Aorta (tissue), 5 donors: ENCODE measurements at regions not wholly inside any gene's neighbourhood (a gene's known extent, or its start where the extent isn't known, plus 50 kb on each side); places are given as distances from the start of the nearest gene placed in this dataset.
"Not testable (repeated sequence)": the region's sequence is repeated elsewhere in the genome, so short reads cannot be mapped to it uniquely, and the experiment has no call there.

Source experiments
- ATAC-seq: fragments of 200-7000 bp; cut with Tn5 transposase; one replicate; pipeline ENCODE4 v1.9.1; 2022; ENCODE audit warnings: moderate library complexity; ENCODE audit not compliant: low FRiP score
- DNase-seq, 2 donors: peaks; one replicate each; pipeline ENCODE4 v3.0.0-alpha.2; 2020
- H3K27ac ChIP-seq, 2 donors: one replicate each; pipeline ENCODE4 v1.5.1; 2013; ENCODE audit warnings: low read length in 2 of 2, mild to moderate bottlenecking in 2 of 2, moderate library complexity in 2 of 2, control low read depth in 1 of 2, inconsistent platforms in 1 of 2, low read depth in 1 of 2
- H3K27me3 ChIP-seq, 2 donors: one replicate each; pipeline ENCODE4 v1.6.1; 2013; ENCODE audit warnings: control low read depth in 1 of 2, low read length in 1 of 2, mild to moderate bottlenecking in 1 of 2, moderate library complexity in 1 of 2; ENCODE audit not compliant: insufficient read depth in 2 of 2, control insufficient read depth in 1 of 2
- H3K36me3 ChIP-seq, 2 donors: one replicate each; pipeline ENCODE4 v1.6.1; 2013; ENCODE audit warnings: control low read depth in 1 of 2, low read length in 1 of 2, mild to moderate bottlenecking in 1 of 2; ENCODE audit not compliant: insufficient read depth in 2 of 2, control insufficient read depth in 1 of 2
- H3K4me1 ChIP-seq, 2 donors: one replicate each; pipeline ENCODE4 v1.6.1; 2013; ENCODE audit warnings: low read length in 2 of 2, control low read depth in 1 of 2, mild to moderate bottlenecking in 1 of 2, moderate library complexity in 1 of 2; ENCODE audit not compliant: insufficient read depth in 2 of 2, control insufficient read depth in 1 of 2
- H3K4me3 ChIP-seq, 2 donors: one replicate each; pipeline ENCODE4 v1.5.1; 2013; ENCODE audit warnings: low read length in 2 of 2, control low read depth in 1 of 2, mild to moderate bottlenecking in 1 of 2
- H3K9me3 ChIP-seq: one replicate; pipeline ENCODE4 v1.6.1; 2013; ENCODE audit warnings: mild to moderate bottlenecking, low read length; ENCODE audit not compliant: control insufficient read depth
- WGBS, 2 donors: extraction: QIAGEN DNeasy Blood & Tissue Kit; methylation state at CpG; one replicate each; pipeline ENCODE4 v1.1.7; 2013; 5-methylcytosine and 5-hydroxymethylcytosine counted together
- intact Hi-C, 2 donors: fragments of 100-400 bp; cut with DNase I; formaldehyde crosslinking; loops; one replicate each; pipeline versions ENCODE4 v1.14.2 to v1.15.0; 2022
- donor health status: healthy with polysubstance abuse.
- donor health status: Bipolar disorder and iron deficiency.
- donor health status: DM: no; HTN: no; CAD: no.
- donor health status: DM: no; HTN: no; CAD: no.
- donor health status: DM: yes; HTN: yes; CAD: no.

GRCh38 chr1:74952786-74953185 is 181.4 kb upstream of the LHX8 start:
- Histone ChIP-seq H3K27ac (no peak overlapping the region), H3K9me3 (no peaks in the 10 kb centered on the region), H3K4me1 (no peaks in the 10 kb centered on the region), H3K4me3 (no peak overlapping the region), H3K27me3 (no peaks in the 10 kb centered on the region), H3K36me3 (no peaks in the 10 kb centered on the region)
- DNase-seq, result no peak
- ATAC-seq, result no peak
- intact Hi-C loops, result no loop called here
- 68 to 72% methylated on average over 3 of the region's 3 CpGs for WGBS, 2 donors

- no peak for ATAC-seq
These were observed 180.6 kb upstream of the LHX8 start for GRCh38 chr1:74953622-74954021.

DNA sequence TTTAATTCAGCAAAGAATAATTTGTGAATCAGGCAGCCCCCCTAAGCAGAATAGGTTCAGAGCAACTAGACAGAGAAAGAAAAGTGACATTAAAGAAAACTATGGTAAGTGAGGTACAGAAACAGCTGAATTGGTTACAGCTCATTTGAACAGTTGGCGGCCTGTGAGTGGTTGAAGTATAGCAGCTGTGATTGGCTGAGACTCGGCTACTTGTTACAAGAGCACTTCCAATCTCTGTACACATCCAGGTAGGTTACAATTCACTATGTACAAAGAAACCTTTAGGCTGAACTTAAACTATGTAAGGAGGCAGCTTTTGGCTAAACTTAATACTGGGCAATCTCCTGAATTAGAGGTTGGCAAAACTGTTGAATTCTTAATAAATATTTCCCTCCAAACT is 171.1 kb upstream of the LHX8 start:
- no peak for DNase-seq
- no peaks in the 10 kb centered on the region for H3K9me3 ChIP-seq
- 70 to 78% methylated on average over 2 of the region's 2 CpGs for WGBS, 2 donors
- no peaks in the 10 kb centered on the region for H3K36me3 ChIP-seq
- H3K27ac ChIP-seq, result no peak overlapping the region
- H3K27me3 ChIP-seq, result no peaks in the 10 kb centered on the region
- no peaks in the 10 kb centered on the region for H3K4me1 ChIP-seq
- ATAC-seq, result no peak
- intact Hi-C loops, result no loop called here
- H3K4me3 ChIP-seq, result no peak overlapping the region

More at GRCh38 chr1:74953622-74954021, 180.6 kb upstream of the LHX8 start:
- no peaks in the 10 kb centered on the region for H3K27me3 ChIP-seq
- intact Hi-C loops, result no loop called here
- WGBS, 2 donors, result 66 to 79% methylated on average over 3 of the region's 3 CpGs
- H3K27ac ChIP-seq, result no peak overlapping the region
- DNase-seq, result no peak
- H3K9me3 ChIP-seq, result no peaks in the 10 kb centered on the region
- no peaks in the 10 kb centered on the region for H3K4me1 ChIP-seq
- no peak overlapping the region for H3K4me3 ChIP-seq
- no peaks in the 10 kb centered on the region for H3K36me3 ChIP-seq

DNA sequence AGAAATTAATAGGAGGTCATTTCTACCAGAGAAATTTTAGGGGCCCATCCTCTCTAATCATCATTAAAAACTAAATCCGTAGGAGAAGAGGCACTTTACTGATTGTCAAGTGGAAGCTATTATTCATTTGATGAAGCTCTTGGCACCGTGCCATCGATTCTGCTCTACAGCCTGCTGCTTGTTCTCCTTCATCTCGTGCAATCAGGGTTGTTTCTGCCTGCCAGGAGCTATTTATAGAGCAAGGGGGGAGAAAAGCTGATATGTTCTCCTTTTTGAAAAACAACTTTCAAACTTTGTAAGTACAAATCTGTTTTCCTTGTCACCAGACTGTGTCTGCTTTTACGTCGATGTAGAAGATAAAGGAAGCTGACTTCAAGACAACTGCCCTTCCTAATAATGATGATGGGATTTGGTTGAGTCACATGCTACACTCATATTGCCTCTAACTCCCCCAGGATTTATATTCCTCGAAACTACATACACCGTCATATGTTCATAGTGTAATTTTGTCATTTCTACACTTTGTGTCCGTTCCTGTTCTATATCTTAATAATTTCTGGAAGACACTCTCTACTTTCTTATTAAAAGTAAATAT is 169.6 kb upstream of the LHX8 start:
- WGBS, 2 donors, result 6 to 8% methylated on average over 9 of the region's 9 CpGs
- H3K4me1 ChIP-seq, result no peaks in the 10 kb centered on the region
- H3K27me3 ChIP-seq, result no peaks in the 10 kb centered on the region
- ATAC-seq (no peak), DNase-seq (no peak)
- intact Hi-C loops, result no loop called here
- no peaks in the 10 kb centered on the region for H3K36me3 ChIP-seq
- no peak overlapping the region for H3K27ac ChIP-seq
- H3K9me3 ChIP-seq, result no peaks in the 10 kb centered on the region
- no peak overlapping the region for H3K4me3 ChIP-seq

DNA sequence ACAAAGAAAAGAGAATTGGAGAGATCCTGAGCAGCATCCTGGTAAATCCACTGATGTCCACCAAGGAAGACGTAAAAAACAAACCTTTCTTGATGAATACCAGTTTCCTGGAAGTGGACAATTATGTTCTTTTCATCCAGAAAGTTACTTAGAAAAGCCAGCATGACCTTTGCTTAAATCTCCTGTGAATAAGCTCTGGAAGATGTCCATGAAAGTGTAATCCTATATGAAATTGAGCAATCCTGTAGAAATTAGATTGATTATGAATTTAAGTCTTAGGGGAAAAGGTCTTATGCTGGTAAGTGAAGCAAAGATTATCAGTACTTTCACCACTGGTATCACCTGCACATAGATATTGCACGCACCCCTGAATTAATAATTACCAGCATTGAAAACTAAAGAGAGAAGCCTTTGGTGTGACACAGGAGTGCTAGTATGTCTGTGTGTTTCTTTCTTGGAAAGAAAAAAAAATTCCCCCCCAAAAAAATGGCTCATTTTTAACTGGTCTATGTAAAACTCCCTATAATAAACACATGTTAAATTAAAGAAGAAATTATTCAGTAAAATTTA is 164.5 kb upstream of the LHX8 start:
- Histone ChIP-seq H3K4me3 (no peak overlapping the region), H3K27me3 (no peaks in the 10 kb centered on the region), H3K36me3 (no peaks in the 10 kb centered on the region), H3K4me1 (no peaks in the 10 kb centered on the region), H3K27ac (no peak overlapping the region), H3K9me3 (no peaks in the 10 kb centered on the region)
- WGBS, 2 donors, result 80% methylated on average over 2 of the region's 2 CpGs
- ATAC-seq (no peak), DNase-seq (no peak)
- intact Hi-C loops, result no loop called here

DNA sequence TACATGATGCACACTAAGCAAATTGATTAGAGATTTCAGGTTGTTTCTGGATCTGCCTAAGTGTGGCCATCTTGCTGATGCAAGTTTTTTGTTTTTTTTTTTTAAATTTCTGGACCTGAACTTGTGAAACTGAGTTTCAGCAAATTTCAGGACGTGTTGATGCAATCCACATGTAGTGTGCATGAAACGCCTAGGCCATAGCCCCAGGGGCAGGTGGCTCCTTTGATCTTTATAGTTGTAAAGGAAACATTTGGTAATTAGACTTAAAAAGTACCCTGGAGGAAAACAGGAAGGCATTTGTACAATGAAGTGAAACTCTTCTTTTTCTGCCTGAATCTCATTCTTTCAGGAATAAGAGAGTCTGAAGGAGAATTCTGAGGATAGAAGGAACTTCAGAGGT is 162.2 kb upstream of the LHX8 start:
- intact Hi-C loops, result no loop called here
- ATAC-seq (no peak), DNase-seq (no peak)
- H3K27me3 ChIP-seq, result no peaks in the 10 kb centered on the region
- 6 to 18% methylated on average over 2 of the region's 2 CpGs for WGBS, 2 donors
- H3K36me3 ChIP-seq, result no peaks in the 10 kb centered on the region
- no peak overlapping the region for H3K27ac ChIP-seq
- no peaks in the 10 kb centered on the region for H3K4me1 ChIP-seq
- H3K9me3 ChIP-seq, result no peaks in the 10 kb centered on the region
- no peak overlapping the region for H3K4me3 ChIP-seq

- no peak for DNase-seq
- intact Hi-C loops, result no loop called here
These were observed 157.7 kb upstream of the LHX8 start for GRCh38 chr1:74976491-74976890.

DNA sequence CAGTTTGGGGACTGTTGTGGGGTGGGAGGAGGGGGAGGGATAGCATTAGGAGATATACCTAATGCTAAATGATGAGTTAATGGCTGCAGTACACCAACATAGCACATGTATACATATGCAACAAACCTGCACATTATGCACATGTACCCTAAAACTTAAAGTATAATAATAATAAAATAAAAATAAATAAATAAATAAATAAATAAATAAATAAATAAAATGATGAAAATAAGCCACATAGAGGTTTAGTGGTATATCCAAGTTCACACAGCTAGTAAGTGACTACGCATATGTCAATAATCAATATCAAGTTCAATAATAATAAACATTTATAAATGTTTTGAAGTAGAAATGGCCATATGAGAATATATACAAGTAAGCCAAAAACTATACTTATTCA is 141.7 kb upstream of the LHX8 start:
- H3K27me3 ChIP-seq, DNase-seq, H3K36me3 ChIP-seq, intact Hi-C loops, ATAC-seq, H3K9me3 ChIP-seq, H3K27ac ChIP-seq, H3K4me1 ChIP-seq, H3K4me3 ChIP-seq: not testable (repeated sequence)
- WGBS, 2 donors, result 95 to 100% methylated on average over 1 of the region's 1 CpG

More at GRCh38 chr1:74976491-74976890, 157.7 kb upstream of the LHX8 start:
- no peaks in the 10 kb centered on the region for H3K9me3 ChIP-seq
- H3K4me3 ChIP-seq, result no peak overlapping the region
- no peak overlapping the region for H3K27ac ChIP-seq
- ATAC-seq, result no peak
- H3K4me1 ChIP-seq, result no peaks in the 10 kb centered on the region
- no peaks in the 10 kb centered on the region for H3K27me3 ChIP-seq
- no peaks in the 10 kb centered on the region for H3K36me3 ChIP-seq

- no peaks in the 10 kb centered on the region for H3K9me3 ChIP-seq
- DNase-seq, result no peak
- no peak overlapping the region for H3K27ac ChIP-seq
- no peak for ATAC-seq
- intact Hi-C loops, result no loop called here
- H3K27me3 ChIP-seq, result no peaks in the 10 kb centered on the region
- H3K36me3 ChIP-seq, result no peaks in the 10 kb centered on the region
- no peak overlapping the region for H3K4me3 ChIP-seq
- no peaks in the 10 kb centered on the region for H3K4me1 ChIP-seq
- 86 to 87% methylated on average over 1 of the region's 1 CpG for WGBS, 2 donors
These were observed 138.4 kb upstream of the LHX8 start for GRCh38 chr1:74995821-74996220.
